CD4-positive, alpha-beta T cell (primary cell): ENCODE measurements at regions not wholly inside any gene's neighbourhood (a gene's known extent, or its start where the extent isn't known, plus 50 kb on each side); places are given as distances from the start of the nearest gene placed in this dataset.

Experiments
- ATAC-seq: fragments of 200-7000 bp; cut with Tn5 transposase; one replicate; pipeline ENCODE4 v1.10.0; 2022; ENCODE audit warnings: mild to moderate bottlenecking; ENCODE audit not compliant: poor library complexity
- CTCF ChIA-PET: fragments of 350-600 bp; sonication (Branson Sonifier 250); formaldehyde crosslinking; loops from one replicate; lab custom pipeline; 2021; ENCODE audit warnings: antibody characterized with exemption, inconsistent platforms; lab: Charles Lee
- POLR2A ChIA-PET: fragments of 350-600 bp; sonication (Branson Sonifier 250); formaldehyde crosslinking; loops from one replicate; lab custom pipeline; 2021; ENCODE audit warnings: antibody characterized with exemption, inconsistent platforms; lab: Charles Lee
- DNase-seq, 14 experiments: peaks; one replicate each; pipeline ENCODE4 v3.0.0-alpha.2; 2013 to 2020; ENCODE audit warnings: mixed read lengths in 2 of 14
- H3K27ac ChIP-seq, 2 donors: one replicate each; pipeline versions ENCODE4 v1.5.1 to v1.7.0; 2013; ENCODE audit warnings: low read length in 2 of 2, low read depth in 1 of 2, mild to moderate bottlenecking in 1 of 2
- H3K27me3 ChIP-seq, 2 experiments: 1 replicate in 1 of 2; 2 replicates in 1 of 2; pipeline versions ENCODE4 v1.6.1 to v1.7.0; 2013; ENCODE audit warnings: low read length in 2 of 2, control low read depth in 1 of 2, mild to moderate bottlenecking in 1 of 2, moderate library complexity in 1 of 2; ENCODE audit not compliant: insufficient read depth in 2 of 2, control insufficient read depth in 1 of 2
- H3K36me3 ChIP-seq: one replicate; pipeline ENCODE4 v1.6.1; 2013; ENCODE audit warnings: low read length, control low read depth; ENCODE audit not compliant: insufficient read depth
- H3K4me1 ChIP-seq: one replicate; pipeline ENCODE4 v1.6.1; 2013; ENCODE audit warnings: low read length, control low read depth; ENCODE audit not compliant: insufficient read depth
- H3K4me3 ChIP-seq: one replicate; pipeline ENCODE4 v1.5.1; 2013; ENCODE audit warnings: mild to moderate bottlenecking, low read length, moderate library complexity
- H3K9me3 ChIP-seq, 2 experiments: 1 replicate in 1 of 2; 2 replicates in 1 of 2; pipeline versions ENCODE4 v1.6.1 to v1.7.0; 2013; ENCODE audit warnings: low read length in 2 of 2, mild to moderate bottlenecking in 2 of 2, control low read depth in 1 of 2, moderate library complexity in 1 of 2; ENCODE audit not compliant: control insufficient read depth in 1 of 2, insufficient read depth in 1 of 2
- H3K27ac Mint-ChIP-seq: one replicate; pipeline ENCODE4 v1.8.0; 2020; ENCODE audit warnings: mixed read lengths
- H3K27me3 Mint-ChIP-seq: one replicate; pipeline ENCODE4 v1.8.0; 2021; ENCODE audit warnings: mixed read lengths
- H3K36me3 Mint-ChIP-seq: one replicate; pipeline ENCODE4 v1.8.0; 2021; ENCODE audit warnings: low read depth, mixed read lengths
- H3K4me1 Mint-ChIP-seq: one replicate; pipeline ENCODE4 v1.8.0; 2021; ENCODE audit warnings: low read depth, mixed read lengths
- H3K4me3 Mint-ChIP-seq: one replicate; pipeline ENCODE4 v1.8.0; 2020; ENCODE audit warnings: mild to moderate bottlenecking, mixed read lengths
- H3K9me3 Mint-ChIP-seq: one replicate; pipeline ENCODE4 v1.8.0; 2020; ENCODE audit warnings: mixed read lengths
- intact Hi-C, 2 experiments: fragments of 100-400 bp; cut with DNase I in 1 of 2; cut with micrococcal nuclease in 1 of 2; formaldehyde crosslinking; loops; one replicate each; pipeline versions ENCODE4 v1.15.1 to v1.9.0; 2023 to 2025; cut with DNase I, micrococcal nuclease
- TF ChIP-seq, protein P1 (sequence below): fragments of 200-600 bp; IDR thresholded peaks from one replicate; pipeline ENCODE4 v1.8.0; 2022; ENCODE audit warnings: antibody characterized with exemption, mild to moderate bottlenecking

DNA sequence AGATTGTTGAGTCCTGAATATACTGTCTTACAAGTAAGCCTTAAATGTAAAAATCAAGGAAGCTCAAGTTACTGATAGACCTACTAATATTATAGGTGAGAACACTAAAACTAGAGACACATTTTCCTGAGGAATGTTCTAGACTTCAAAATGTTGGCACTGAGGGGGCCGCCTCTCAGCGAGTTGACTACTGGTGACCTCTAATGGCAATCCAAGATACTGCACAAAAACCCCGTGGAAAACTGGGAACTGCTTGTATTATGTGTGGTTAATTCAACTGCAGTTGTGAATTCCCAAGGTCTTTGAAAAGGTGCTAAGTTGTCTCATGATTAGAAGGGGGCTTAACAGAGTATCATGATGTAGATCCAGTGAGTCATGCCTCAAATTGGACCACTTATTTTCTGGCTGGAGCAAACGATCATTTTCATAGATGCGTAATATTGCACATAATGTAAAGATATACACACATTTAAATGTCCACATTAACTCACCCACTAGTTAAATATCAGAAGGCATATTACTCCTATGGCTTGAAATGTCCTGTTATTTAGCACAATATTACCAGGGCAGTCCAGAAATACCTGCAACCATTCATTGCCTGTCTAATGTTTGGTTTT, 336.2 kb downstream of the FOXA2 start:
- Mint-ChIP-seq H3K4me1 (no peaks in the 10 kb centered on the region), H3K9me3 (no peaks in the 10 kb centered on the region), H3K27ac (no peak overlapping the region), H3K4me3 (no peak overlapping the region), H3K27me3 (no peaks in the 10 kb centered on the region), H3K36me3 (no peaks in the 10 kb centered on the region)
- intact Hi-C loops: no loop called here
- ATAC-seq (no peak), DNase-seq (no peak)
- H3K4me1 ChIP-seq: no peaks in the 10 kb centered on the region
- TF ChIP-seq, protein P1, sequence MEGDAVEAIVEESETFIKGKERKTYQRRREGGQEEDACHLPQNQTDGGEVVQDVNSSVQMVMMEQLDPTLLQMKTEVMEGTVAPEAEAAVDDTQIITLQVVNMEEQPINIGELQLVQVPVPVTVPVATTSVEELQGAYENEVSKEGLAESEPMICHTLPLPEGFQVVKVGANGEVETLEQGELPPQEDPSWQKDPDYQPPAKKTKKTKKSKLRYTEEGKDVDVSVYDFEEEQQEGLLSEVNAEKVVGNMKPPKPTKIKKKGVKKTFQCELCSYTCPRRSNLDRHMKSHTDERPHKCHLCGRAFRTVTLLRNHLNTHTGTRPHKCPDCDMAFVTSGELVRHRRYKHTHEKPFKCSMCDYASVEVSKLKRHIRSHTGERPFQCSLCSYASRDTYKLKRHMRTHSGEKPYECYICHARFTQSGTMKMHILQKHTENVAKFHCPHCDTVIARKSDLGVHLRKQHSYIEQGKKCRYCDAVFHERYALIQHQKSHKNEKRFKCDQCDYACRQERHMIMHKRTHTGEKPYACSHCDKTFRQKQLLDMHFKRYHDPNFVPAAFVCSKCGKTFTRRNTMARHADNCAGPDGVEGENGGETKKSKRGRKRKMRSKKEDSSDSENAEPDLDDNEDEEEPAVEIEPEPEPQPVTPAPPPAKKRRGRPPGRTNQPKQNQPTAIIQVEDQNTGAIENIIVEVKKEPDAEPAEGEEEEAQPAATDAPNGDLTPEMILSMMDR: no peak
- H3K4me3 ChIP-seq: no peak overlapping the region
- H3K9me3 ChIP-seq: peaks cover 0 to 12% of the 10 kb centered on the region in 2 experiments
- ChIA-PET POLR2A (no interaction called here), CTCF (no interaction called here)
- no peaks in the 10 kb centered on the region for H3K36me3 ChIP-seq
- H3K27ac ChIP-seq: no peak overlapping the region
- H3K27me3 ChIP-seq: no peaks in the 10 kb centered on the region

DNA sequence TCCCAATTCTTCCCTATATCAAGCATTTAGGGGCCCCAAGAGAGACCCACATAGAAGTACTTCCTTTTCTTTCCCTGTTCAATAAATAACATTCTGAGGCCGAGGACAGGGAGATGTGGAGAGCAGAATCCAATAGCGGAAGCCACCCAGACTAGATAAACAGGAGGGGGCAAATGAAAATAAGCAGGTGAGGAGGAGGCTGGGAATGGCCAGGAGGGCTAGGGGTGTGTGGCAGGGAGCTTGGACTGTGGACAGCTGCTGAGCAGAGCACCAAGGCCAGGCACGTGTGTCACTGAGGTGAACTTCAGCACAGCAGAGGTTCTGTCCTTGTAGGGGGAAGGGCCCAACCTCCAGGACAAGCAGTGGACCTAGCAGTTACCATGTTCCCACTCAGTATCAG, 339.2 kb downstream of the FOXA2 start:
- CTCF ChIA-PET: no interaction called here
- TF ChIP-seq, protein P1: no peak
- no peaks in the 10 kb centered on the region for H3K36me3 Mint-ChIP-seq
- H3K4me3 Mint-ChIP-seq: no peak overlapping the region
- DNase-seq: no peak
- no peaks in the 10 kb centered on the region for H3K4me1 ChIP-seq
- no peaks in the 10 kb centered on the region for H3K9me3 Mint-ChIP-seq
- no peaks in the 10 kb centered on the region for H3K27me3 ChIP-seq
- no peaks in the 10 kb centered on the region for H3K36me3 ChIP-seq
- H3K4me1 Mint-ChIP-seq: no peaks in the 10 kb centered on the region
- ATAC-seq: no peak
- H3K27me3 Mint-ChIP-seq: no peaks in the 10 kb centered on the region
- POLR2A ChIA-PET: no interaction called here
- H3K27ac ChIP-seq: no peak overlapping the region
- H3K9me3 ChIP-seq: peaks cover 0 to 13% of the 10 kb centered on the region in 2 experiments
- no peak overlapping the region for H3K4me3 ChIP-seq
- no peak overlapping the region for H3K27ac Mint-ChIP-seq
- intact Hi-C loops: no loop called here

DNA sequence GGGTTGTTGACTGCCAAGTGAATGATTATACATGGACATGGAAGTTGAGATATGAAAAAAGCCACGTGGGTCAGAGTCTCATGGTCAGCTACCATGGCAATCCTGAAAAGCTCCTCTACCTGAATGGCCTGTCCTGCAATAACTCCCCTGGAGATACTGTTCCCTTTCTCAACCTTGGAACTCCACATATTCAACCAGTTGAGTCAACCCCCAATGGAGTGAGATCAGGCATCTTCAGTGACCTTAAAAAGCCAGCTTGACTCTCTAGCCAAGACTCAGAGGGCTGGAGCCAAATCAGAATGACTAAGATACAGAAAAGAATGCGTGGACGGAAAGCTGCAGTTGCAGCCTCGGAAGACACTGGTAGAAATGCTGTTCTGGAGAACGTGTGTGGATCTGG, 341.3 kb downstream of the FOXA2 start:
- Histone ChIP-seq H3K27me3 (no peaks in the 10 kb centered on the region), H3K9me3 (peaks cover 0 to 18% of the 10 kb centered on the region in 2 experiments), H3K4me3 (no peak overlapping the region), H3K4me1 (no peaks in the 10 kb centered on the region), H3K36me3 (no peaks in the 10 kb centered on the region), H3K27ac (no peak overlapping the region)
- intact Hi-C loops: no loop called here
- no peak overlapping the region for H3K4me3 Mint-ChIP-seq
- no peak for ATAC-seq
- peaks cover 6% of the 10 kb centered on the region for H3K9me3 Mint-ChIP-seq
- DNase-seq: no peak
- H3K4me1 Mint-ChIP-seq: no peaks in the 10 kb centered on the region
- no peaks in the 10 kb centered on the region for H3K36me3 Mint-ChIP-seq
- H3K27me3 Mint-ChIP-seq: no peaks in the 10 kb centered on the region
- ChIA-PET POLR2A (no interaction called here), CTCF (no interaction called here)
- TF ChIP-seq, protein P1: no peak
- H3K27ac Mint-ChIP-seq: no peak overlapping the region
